Esophagus (tissue), 2 donors: ENCODE measurements at regions not wholly inside any gene's neighbourhood (a gene's known extent, or its start where the extent isn't known, plus 50 kb on each side); places are given as distances from the start of the nearest gene placed in this dataset.
"Not testable (repeated sequence)": the region's sequence is repeated elsewhere in the genome, so short reads cannot be mapped to it uniquely, and the experiment has no call there.

Experiments
- H3K27ac ChIP-seq, 2 donors: one replicate each; pipeline ENCODE4 v1.5.1; 2013; ENCODE audit warnings: low read depth in 2 of 2, mild to moderate bottlenecking in 2 of 2, inconsistent platforms in 1 of 2, low read length in 1 of 2, moderate library complexity in 1 of 2
- H3K27me3 ChIP-seq, 2 donors: one replicate each; pipeline ENCODE4 v1.6.1; 2013; ENCODE audit warnings: low read length in 2 of 2, control low read depth in 1 of 2, mild to moderate bottlenecking in 1 of 2; ENCODE audit not compliant: insufficient read depth in 2 of 2, control insufficient read depth in 1 of 2
- H3K36me3 ChIP-seq, 2 donors: one replicate each; pipeline ENCODE4 v1.6.1; 2013; ENCODE audit warnings: low read length in 1 of 2; ENCODE audit not compliant: control insufficient read depth in 2 of 2, insufficient read depth in 2 of 2
- H3K4me1 ChIP-seq, 2 donors: one replicate each; pipeline ENCODE4 v1.6.1; 2013; ENCODE audit warnings: low read length in 1 of 2; ENCODE audit not compliant: control insufficient read depth in 2 of 2, insufficient read depth in 2 of 2
- H3K4me3 ChIP-seq, 2 donors: one replicate each; pipeline ENCODE4 v1.5.1; 2013; ENCODE audit warnings: low read length in 2 of 2, mild to moderate bottlenecking in 2 of 2, low read depth in 1 of 2, moderate library complexity in 1 of 2
- H3K9me3 ChIP-seq, 2 donors: one replicate each; pipeline ENCODE4 v1.6.1; 2013; ENCODE audit warnings: mild to moderate bottlenecking in 2 of 2, low read depth in 1 of 2, low read length in 1 of 2, moderate library complexity in 1 of 2; ENCODE audit not compliant: control insufficient read depth in 2 of 2, insufficient read depth in 1 of 2
- WGBS, 2 donors: extraction: QIAGEN DNeasy Blood & Tissue Kit; methylation state at CpG; one replicate each; pipeline ENCODE4 v1.1.7; 2013; 5-methylcytosine and 5-hydroxymethylcytosine counted together
- donor health status: healthy with polysubstance abuse.
- donor health status: Bipolar disorder and iron deficiency.

GRCh38 chr5:51250957-51251356 lies 132.3 kb upstream of the ISL1 start:
- H3K27me3 ChIP-seq, H3K9me3 ChIP-seq, H3K36me3 ChIP-seq, H3K4me1 ChIP-seq, H3K4me3 ChIP-seq, H3K27ac ChIP-seq: not testable (repeated sequence)
- WGBS, 2 donors = 88 to 89% methylated on average over 10 of the region's 10 CpGs

- Histone ChIP-seq H3K4me3 (no peak overlapping the region), H3K4me1 (no peaks in the 10 kb centered on the region), H3K27me3 (no peaks in the 10 kb centered on the region), H3K27ac (no peak overlapping the region), H3K36me3 (no peaks in the 10 kb centered on the region), H3K9me3 (no peaks in the 10 kb centered on the region)
- WGBS, 2 donors = 81 to 82% methylated on average over 6 of the region's 6 CpGs
Measured at GRCh38 chr5:51271261-51271660, 112.0 kb upstream of the ISL1 start.

DNA sequence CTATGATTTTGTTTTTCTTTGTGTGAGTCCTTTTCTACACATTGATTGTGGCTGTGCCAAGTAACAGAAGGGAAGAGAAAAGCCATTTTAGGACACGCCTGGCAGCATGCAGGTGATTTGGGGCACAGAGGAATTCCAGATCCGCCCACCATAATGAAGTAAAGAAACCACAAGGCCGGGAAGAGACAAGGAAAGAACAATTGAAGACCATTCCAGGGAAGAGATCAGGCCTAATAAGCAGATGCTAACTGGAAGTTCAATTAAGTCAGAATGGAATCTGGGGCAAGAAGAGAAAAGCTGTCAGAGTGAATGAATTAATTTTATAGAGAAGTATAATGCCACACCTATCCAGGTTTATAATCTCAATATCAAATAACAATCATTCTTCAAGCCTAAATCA lies 110.2 kb upstream of the ISL1 start:
- Histone ChIP-seq H3K27me3 (no peaks in the 10 kb centered on the region), H3K4me3 (no peak overlapping the region), H3K9me3 (no peaks in the 10 kb centered on the region), H3K4me1 (no peaks in the 10 kb centered on the region), H3K27ac (no peak overlapping the region), H3K36me3 (no peaks in the 10 kb centered on the region)
- WGBS, 2 donors = 43 to 63% methylated on average over 3 of the region's 3 CpGs

DNA sequence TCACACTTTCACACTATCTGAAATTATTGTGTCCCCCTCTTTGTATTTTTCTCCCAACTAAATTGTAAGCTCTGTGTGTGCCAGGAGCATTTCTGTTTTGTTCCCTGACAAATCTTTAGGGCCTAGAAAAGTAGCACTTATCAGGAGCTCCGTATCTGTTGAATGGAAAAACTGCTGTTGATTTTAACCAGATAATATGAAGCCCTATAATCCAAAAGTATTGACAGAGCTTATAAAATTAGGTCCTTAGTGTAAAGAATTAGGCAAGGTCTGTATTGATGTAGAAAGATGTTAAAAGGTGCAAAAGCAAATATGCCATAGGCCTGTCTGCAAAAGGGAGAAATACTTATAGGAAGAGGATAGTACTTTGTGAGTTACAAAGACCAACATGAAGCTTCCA lies 109.4 kb upstream of the ISL1 start:
- Histone ChIP-seq H3K36me3 (no peaks in the 10 kb centered on the region), H3K27me3 (no peaks in the 10 kb centered on the region), H3K4me3 (no peak overlapping the region), H3K27ac (no peak overlapping the region), H3K9me3 (peaks cover 0 to 2% of the 10 kb centered on the region in 2 donors), H3K4me1 (no peaks in the 10 kb centered on the region)
- 63 to 69% methylated on average over 1 of the region's 1 CpG for WGBS, 2 donors

GRCh38 chr5:51275428-51275827 lies 107.8 kb upstream of the ISL1 start:
- no peaks in the 10 kb centered on the region for H3K36me3 ChIP-seq
- no peaks in the 10 kb centered on the region for H3K4me1 ChIP-seq
- peaks cover 2 to 3% of the 10 kb centered on the region in 2 donors for H3K9me3 ChIP-seq
- 87 to 91% methylated on average over 9 of the region's 9 CpGs for WGBS, 2 donors
- no peak overlapping the region for H3K4me3 ChIP-seq
- no peaks in the 10 kb centered on the region for H3K27me3 ChIP-seq
- H3K27ac ChIP-seq = no peak overlapping the region

DNA sequence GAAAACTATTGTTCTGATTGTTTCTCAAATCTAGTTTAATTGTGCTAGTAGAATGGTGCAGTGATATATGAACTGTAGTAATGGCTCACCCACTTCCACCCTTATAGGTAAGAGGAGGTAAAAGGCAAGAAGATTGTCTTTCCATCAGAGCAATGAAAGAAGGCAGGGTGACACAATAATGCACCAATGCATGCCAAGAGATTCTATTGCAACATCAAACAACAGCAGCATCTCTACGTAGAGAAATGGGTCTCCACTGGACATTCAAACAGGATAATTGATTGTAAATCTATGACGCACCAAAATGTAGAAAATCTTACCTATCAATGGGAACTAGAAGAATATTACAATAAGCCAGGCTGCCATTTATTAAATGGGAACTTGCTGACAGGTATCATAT lies 107.0 kb upstream of the ISL1 start:
- H3K9me3 ChIP-seq = peaks cover 2 to 3% of the 10 kb centered on the region in 2 donors
- no peak overlapping the region for H3K4me3 ChIP-seq
- H3K36me3 ChIP-seq = no peaks in the 10 kb centered on the region
- no peak overlapping the region for H3K27ac ChIP-seq
- WGBS, 2 donors = 84 to 88% methylated on average over 2 of the region's 2 CpGs
- no peaks in the 10 kb centered on the region for H3K4me1 ChIP-seq
- H3K27me3 ChIP-seq = no peaks in the 10 kb centered on the region

- Histone ChIP-seq H3K4me3 (no peak overlapping the region), H3K27me3 (no peaks in the 10 kb centered on the region), H3K4me1 (no peaks in the 10 kb centered on the region), H3K27ac (no peak overlapping the region), H3K36me3 (no peaks in the 10 kb centered on the region), H3K9me3 (peaks cover 2 to 3% of the 10 kb centered on the region in 2 donors)
- 26 to 34% methylated on average over 3 of the region's 3 CpGs for WGBS, 2 donors
Measured at GRCh38 chr5:51278539-51278938, 104.7 kb upstream of the ISL1 start.

DNA sequence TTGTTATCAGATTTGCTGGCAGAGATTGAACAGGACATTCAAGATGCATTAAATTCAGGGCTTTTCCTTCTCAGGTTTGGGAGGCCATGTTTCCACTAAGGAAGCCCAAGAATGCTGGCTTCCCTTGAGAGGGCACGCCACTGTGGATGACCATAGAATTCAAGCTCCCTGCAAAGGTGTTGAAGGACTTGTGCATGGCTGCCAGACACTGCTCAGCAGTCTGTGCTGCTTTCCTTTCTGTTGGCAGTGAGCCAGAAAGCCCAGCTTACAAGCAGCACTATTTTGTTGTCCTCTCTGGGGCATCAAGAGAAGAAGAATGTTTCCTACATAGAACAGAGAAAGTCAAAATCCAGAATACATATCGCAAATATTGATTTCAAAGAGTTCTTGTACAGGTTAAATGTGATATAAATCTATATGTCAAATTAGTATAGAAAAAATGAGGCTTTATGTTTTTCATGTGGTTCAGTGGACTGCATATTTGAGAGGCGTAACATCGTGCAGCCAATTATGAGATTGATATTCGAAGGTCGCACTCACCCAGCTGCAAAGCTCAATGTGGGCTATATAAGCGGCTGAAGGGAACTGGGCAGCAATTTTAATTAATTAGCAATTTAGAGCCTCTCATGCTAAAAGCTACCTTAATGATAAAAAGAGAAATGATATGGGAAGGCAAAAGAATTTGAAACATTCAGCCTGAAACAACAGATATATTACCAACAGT lies 103.1 kb upstream of the ISL1 start:
- no peak overlapping the region for H3K27ac ChIP-seq
- 77 to 81% methylated on average over 7 of the region's 7 CpGs for WGBS, 2 donors
- no peaks in the 10 kb centered on the region for H3K36me3 ChIP-seq
- H3K27me3 ChIP-seq = no peaks in the 10 kb centered on the region
- H3K4me3 ChIP-seq = no peak overlapping the region
- H3K9me3 ChIP-seq = peaks cover 2 to 3% of the 10 kb centered on the region in 2 donors
- no peaks in the 10 kb centered on the region for H3K4me1 ChIP-seq

GRCh38 chr5:51286046-51286445 lies 97.2 kb upstream of the ISL1 start:
- WGBS, 2 donors = 66 to 69% methylated on average over 4 of the region's 4 CpGs
- Histone ChIP-seq H3K36me3 (no peaks in the 10 kb centered on the region), H3K27ac (no peak overlapping the region), H3K4me1 (no peaks in the 10 kb centered on the region), H3K27me3 (no peaks in the 10 kb centered on the region), H3K9me3 (no peaks in the 10 kb centered on the region), H3K4me3 (no peak overlapping the region)

DNA sequence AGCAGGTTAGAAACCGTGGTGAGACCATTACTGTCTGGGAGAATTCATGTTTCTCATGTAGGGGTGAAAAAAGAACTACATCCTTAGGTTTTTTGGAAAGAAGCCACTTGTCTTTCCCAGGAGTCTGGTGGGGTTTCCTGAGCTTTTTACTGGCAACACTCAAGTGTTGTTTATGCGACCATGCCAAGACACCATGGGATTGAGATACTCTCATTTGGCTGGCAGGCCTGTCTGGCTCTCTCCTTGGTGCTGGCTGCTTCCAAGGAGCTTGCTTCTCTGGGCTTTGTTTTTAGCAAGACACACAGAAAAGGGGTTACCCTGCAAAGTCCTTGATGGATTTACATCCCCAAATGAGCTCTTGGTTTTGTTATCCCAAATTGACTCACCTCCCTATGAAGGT lies 80.9 kb upstream of the ISL1 start:
- Histone ChIP-seq H3K4me3 (no peak overlapping the region), H3K27me3 (no peaks in the 10 kb centered on the region), H3K27ac (no peak overlapping the region), H3K4me1 (no peaks in the 10 kb centered on the region), H3K9me3 (no peaks in the 10 kb centered on the region), H3K36me3 (no peaks in the 10 kb centered on the region)
- WGBS, 2 donors = 56 to 57% methylated on average over 2 of the region's 2 CpGs
